Activated T-helper 17 cell treated with anti-CD3 and anti-CD28 coated beads, Interleukin-2, amount 50 U/mL, for 72 hours (primary cell): ENCODE measurements at regions not wholly inside any gene's neighbourhood (a gene's known extent, or its start where the extent isn't known, plus 50 kb on each side); places are given as distances from the start of the nearest gene placed in this dataset.

Source experiments
- ATAC-seq: fragments of 150-1000 bp; cut with Tn5 transposase; replicated peaks from 2 replicates; pipeline ENCODE4 v1.10.0; 2021; ENCODE audit warnings: mild to moderate bottlenecking, moderate library complexity
- H3K27ac Mint-ChIP-seq: one replicate; pipeline ENCODE4 v1.8.0; 2022; ENCODE audit warnings: mixed read lengths
- H3K27me3 Mint-ChIP-seq: one replicate; pipeline ENCODE4 v1.8.0; 2022; ENCODE audit warnings: mixed read lengths
- H3K36me3 Mint-ChIP-seq: one replicate; pipeline ENCODE4 v1.8.0; 2022; ENCODE audit warnings: low read depth, mild to moderate bottlenecking, mixed read lengths
- H3K4me1 Mint-ChIP-seq: one replicate; pipeline ENCODE4 v1.8.0; 2022; ENCODE audit warnings: mixed read lengths
- H3K4me3 Mint-ChIP-seq: one replicate; pipeline ENCODE4 v1.8.0; 2022; ENCODE audit warnings: mild to moderate bottlenecking, mixed read lengths
- H3K9me3 Mint-ChIP-seq: one replicate; pipeline ENCODE4 v1.8.0; 2022; ENCODE audit warnings: mixed read lengths

GRCh38 chr5:61808909-61809308 is 476.9 kb downstream of the ZSWIM6 start:
- H3K9me3 Mint-ChIP-seq, result no peaks in the 10 kb centered on the region
- ATAC-seq, result no peak
- no peak overlapping the region for H3K4me3 Mint-ChIP-seq
- no peaks in the 10 kb centered on the region for H3K36me3 Mint-ChIP-seq
- H3K27ac Mint-ChIP-seq, result no peak overlapping the region
- no peaks in the 10 kb centered on the region for H3K4me1 Mint-ChIP-seq
- peaks cover 6% of the 10 kb centered on the region for H3K27me3 Mint-ChIP-seq

GRCh38 chr5:61809651-61810050 is 477.6 kb downstream of the ZSWIM6 start:
- Mint-ChIP-seq H3K4me3 (no peak overlapping the region), H3K36me3 (no peaks in the 10 kb centered on the region), H3K27me3 (peaks cover 6% of the 10 kb centered on the region), H3K9me3 (no peaks in the 10 kb centered on the region), H3K27ac (no peak overlapping the region), H3K4me1 (no peaks in the 10 kb centered on the region)
- no peak for ATAC-seq

GRCh38 chr5:61811052-61811451 is 479.0 kb downstream of the ZSWIM6 start:
- Mint-ChIP-seq H3K4me3 (no peak overlapping the region), H3K9me3 (no peaks in the 10 kb centered on the region), H3K36me3 (no peaks in the 10 kb centered on the region), H3K27ac (no peak overlapping the region), H3K4me1 (no peaks in the 10 kb centered on the region), H3K27me3 (peaks cover 10% of the 10 kb centered on the region)
- ATAC-seq, result no peak

GRCh38 chr5:61813361-61813760 is 481.3 kb downstream of the ZSWIM6 start:
- no peak for ATAC-seq

GRCh38 chr5:61815339-61815738 is 483.3 kb downstream of the ZSWIM6 start:
- Mint-ChIP-seq H3K36me3 (no peaks in the 10 kb centered on the region), H3K4me3 (no peak overlapping the region), H3K27ac (no peak overlapping the region), H3K9me3 (no peaks in the 10 kb centered on the region), H3K4me1 (no peaks in the 10 kb centered on the region), H3K27me3 (peaks cover 10% of the 10 kb centered on the region)
- no peak for ATAC-seq

More at GRCh38 chr5:61813361-61813760, 481.3 kb downstream of the ZSWIM6 start:
- Mint-ChIP-seq H3K27ac (no peak overlapping the region), H3K4me1 (no peaks in the 10 kb centered on the region), H3K4me3 (no peak overlapping the region), H3K36me3 (no peaks in the 10 kb centered on the region), H3K9me3 (no peaks in the 10 kb centered on the region), H3K27me3 (peaks cover 10% of the 10 kb centered on the region)

GRCh38 chr5:61816146-61816545 is 484.1 kb downstream of the ZSWIM6 start:
- Mint-ChIP-seq H3K27me3 (peaks cover 7% of the 10 kb centered on the region), H3K9me3 (no peaks in the 10 kb centered on the region), H3K4me1 (no peaks in the 10 kb centered on the region), H3K27ac (no peak overlapping the region), H3K36me3 (no peaks in the 10 kb centered on the region), H3K4me3 (no peak overlapping the region)
- ATAC-seq, result no peak

- no peaks in the 10 kb centered on the region for H3K4me1 Mint-ChIP-seq
- no peak overlapping the region for H3K4me3 Mint-ChIP-seq
- H3K27me3 Mint-ChIP-seq, result peaks cover 6% of the 10 kb centered on the region
- no peak for ATAC-seq
- H3K27ac Mint-ChIP-seq, result no peak overlapping the region
- H3K36me3 Mint-ChIP-seq, result no peaks in the 10 kb centered on the region
- no peaks in the 10 kb centered on the region for H3K9me3 Mint-ChIP-seq
Observed at GRCh38 chr5:61816585-61817450, 484.8 kb downstream of the ZSWIM6 start.

GRCh38 chr5:61817472-61818326 is 485.6 kb downstream of the ZSWIM6 start:
- Mint-ChIP-seq H3K4me1 (no peaks in the 10 kb centered on the region), H3K4me3 (no peak overlapping the region), H3K27ac (no peak overlapping the region), H3K9me3 (no peaks in the 10 kb centered on the region), H3K36me3 (no peaks in the 10 kb centered on the region), H3K27me3 (peaks cover 7% of the 10 kb centered on the region)
- ATAC-seq, result no peak

GRCh38 chr5:61820836-61821235 is 485.2 kb upstream of the KIF2A start:
- no peak overlapping the region for H3K27ac Mint-ChIP-seq
- H3K4me3 Mint-ChIP-seq, result no peak overlapping the region
- peaks cover 5% of the 10 kb centered on the region for H3K9me3 Mint-ChIP-seq
- no peaks in the 10 kb centered on the region for H3K4me1 Mint-ChIP-seq
- peaks cover 8% of the 10 kb centered on the region for H3K27me3 Mint-ChIP-seq
- H3K36me3 Mint-ChIP-seq, result no peaks in the 10 kb centered on the region
- no peak for ATAC-seq

GRCh38 chr5:61821561-61821960 is 484.4 kb upstream of the KIF2A start:
- ATAC-seq, result no peak
- H3K27me3 Mint-ChIP-seq, result peaks cover 8% of the 10 kb centered on the region
- no peak overlapping the region for H3K27ac Mint-ChIP-seq
- H3K36me3 Mint-ChIP-seq, result no peaks in the 10 kb centered on the region
- no peak overlapping the region for H3K4me3 Mint-ChIP-seq
- peaks cover 5% of the 10 kb centered on the region for H3K9me3 Mint-ChIP-seq
- no peaks in the 10 kb centered on the region for H3K4me1 Mint-ChIP-seq

- H3K27ac Mint-ChIP-seq, result no peak overlapping the region
- no peaks in the 10 kb centered on the region for H3K36me3 Mint-ChIP-seq
- peaks cover 8% of the 10 kb centered on the region for H3K27me3 Mint-ChIP-seq
- no peak overlapping the region for H3K4me3 Mint-ChIP-seq
- no peak for ATAC-seq
- no peaks in the 10 kb centered on the region for H3K4me1 Mint-ChIP-seq
- H3K9me3 Mint-ChIP-seq, result peaks cover 5% of the 10 kb centered on the region
Observed at GRCh38 chr5:61822584-61822983, 483.4 kb upstream of the KIF2A start.

- ATAC-seq, result no peak
- no peak overlapping the region for H3K4me3 Mint-ChIP-seq
Observed at GRCh38 chr5:61823065-61823464, 482.9 kb upstream of the KIF2A start.

GRCh38 chr5:61823781-61824180 is 482.2 kb upstream of the KIF2A start:
- peaks cover 5% of the 10 kb centered on the region for H3K9me3 Mint-ChIP-seq
- peaks cover 10% of the 10 kb centered on the region for H3K27me3 Mint-ChIP-seq
- no peak overlapping the region for H3K27ac Mint-ChIP-seq
- no peaks in the 10 kb centered on the region for H3K4me1 Mint-ChIP-seq
- no peak for ATAC-seq
- H3K4me3 Mint-ChIP-seq, result no peak overlapping the region
- H3K36me3 Mint-ChIP-seq, result no peaks in the 10 kb centered on the region

More at GRCh38 chr5:61823065-61823464, 482.9 kb upstream of the KIF2A start:
- peaks cover 8% of the 10 kb centered on the region for H3K27me3 Mint-ChIP-seq
- no peak overlapping the region for H3K27ac Mint-ChIP-seq
- no peaks in the 10 kb centered on the region for H3K36me3 Mint-ChIP-seq
- no peaks in the 10 kb centered on the region for H3K4me1 Mint-ChIP-seq
- H3K9me3 Mint-ChIP-seq, result peaks cover 5% of the 10 kb centered on the region

GRCh38 chr5:61824396-61824795 is 481.6 kb upstream of the KIF2A start:
- Mint-ChIP-seq H3K4me3 (no peak overlapping the region), H3K4me1 (no peaks in the 10 kb centered on the region), H3K9me3 (peaks cover 5% of the 10 kb centered on the region), H3K36me3 (no peaks in the 10 kb centered on the region), H3K27me3 (peaks cover 13% of the 10 kb centered on the region), H3K27ac (no peak overlapping the region)
- ATAC-seq, result no peak
